Kidney tubule cell (primary cell): ENCODE measurements at regions not wholly inside any gene's neighbourhood (a gene's known extent, or its start where the extent isn't known, plus 50 kb on each side); places are given as distances from the start of the nearest gene placed in this dataset.

Experiments used
- DNase-seq: peaks from one replicate; pipeline ENCODE4 v3.0.0-alpha.2; 2018; ENCODE audit warnings: low spot score

DNA sequence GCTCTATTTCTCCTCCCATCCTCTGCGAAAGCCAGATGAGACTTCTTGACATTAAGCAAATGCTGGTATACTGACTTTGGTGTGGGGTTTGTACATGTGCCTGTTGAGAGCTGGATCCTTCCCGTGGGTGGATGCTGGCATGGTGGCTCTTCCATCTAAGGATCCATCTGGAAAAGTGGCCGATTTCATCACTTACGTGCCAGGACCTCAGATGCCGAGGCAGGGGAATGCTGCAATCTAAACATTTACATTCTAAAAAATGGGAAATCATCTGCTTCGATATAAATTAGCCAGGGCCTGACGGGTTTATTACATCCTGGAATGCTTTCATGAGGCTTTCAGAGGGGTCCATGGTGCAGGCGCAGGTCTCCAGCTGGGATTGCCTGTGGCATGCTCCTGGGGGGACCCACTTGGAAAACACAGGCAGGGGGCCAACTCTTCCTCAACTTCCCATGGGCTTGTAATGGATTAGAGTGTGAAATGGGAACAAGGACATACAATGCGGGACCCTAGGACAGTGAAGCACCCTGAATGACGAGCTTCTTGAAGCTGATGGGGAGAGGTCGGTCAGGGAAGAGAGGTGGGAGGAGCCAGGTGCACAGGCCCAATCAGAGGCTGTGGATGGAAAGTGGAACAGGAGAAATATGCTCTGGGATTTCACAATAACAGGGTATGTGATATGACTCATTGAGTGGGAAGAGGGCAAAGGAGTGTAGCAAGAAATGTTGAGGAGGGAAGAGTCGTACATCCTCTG lies 105.5 kb upstream of the PITX1 start:
- peak; percentile 64 for DNase-seq

DNA sequence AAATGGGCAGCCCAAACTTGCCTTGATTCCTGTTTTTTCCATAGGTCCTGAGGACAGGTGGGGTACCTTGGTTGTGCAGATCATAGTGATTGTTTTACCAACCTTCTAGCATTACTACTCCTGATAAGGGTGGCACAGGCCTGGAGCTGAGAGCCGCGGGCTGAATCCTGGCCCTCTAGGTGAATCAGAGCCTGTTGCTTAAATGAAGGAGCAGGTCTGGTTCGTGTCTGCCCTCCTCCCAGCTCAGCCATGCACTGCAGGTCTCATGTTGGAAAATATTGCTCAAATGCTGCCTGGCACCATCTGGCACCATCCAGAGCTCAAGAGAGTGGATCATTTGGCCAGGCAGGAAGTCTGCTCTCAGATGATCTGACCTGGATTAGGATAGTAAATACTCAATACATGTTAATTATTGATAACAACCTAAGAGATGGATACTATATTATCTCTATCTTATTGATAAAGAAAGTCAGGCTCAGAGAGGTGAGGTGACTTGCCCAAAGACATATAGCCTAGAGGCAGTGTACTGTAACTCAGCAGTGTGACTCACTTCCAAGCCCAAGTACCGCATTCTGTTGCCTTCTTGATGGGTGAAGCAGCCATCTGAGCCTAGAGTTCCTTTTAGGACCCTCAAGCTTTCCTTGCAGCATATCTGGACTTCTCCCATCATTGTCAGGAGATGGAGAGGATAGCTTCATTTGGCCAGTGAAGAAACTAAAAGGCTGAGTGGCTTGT lies 104.3 kb upstream of the PITX1 start:
- DNase-seq: peak; percentile 11

GRCh38 chr5:135137146-135137915 lies 103.3 kb upstream of the PITX1 start:
- DNase-seq: no peak

DNA sequence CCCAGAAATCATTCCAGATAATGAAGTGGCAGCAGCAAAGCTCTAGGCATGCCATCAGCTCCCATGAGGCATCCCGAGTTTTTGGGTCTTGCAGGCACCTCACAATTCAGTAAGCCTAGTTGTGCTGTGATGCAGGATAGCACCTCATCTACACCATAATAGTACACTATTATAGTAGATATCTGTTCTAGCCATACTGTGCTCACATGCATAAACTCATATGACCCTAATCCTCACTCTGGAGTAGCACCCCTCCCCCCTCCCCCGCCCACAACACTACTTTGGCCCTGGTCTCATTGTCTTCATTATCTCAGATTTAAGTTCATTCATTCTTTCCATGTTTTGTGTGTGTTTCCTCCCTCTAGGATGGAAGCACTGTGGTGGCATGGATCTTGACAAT lies 102.5 kb upstream of the PITX1 start:
- no peak for DNase-seq

DNA sequence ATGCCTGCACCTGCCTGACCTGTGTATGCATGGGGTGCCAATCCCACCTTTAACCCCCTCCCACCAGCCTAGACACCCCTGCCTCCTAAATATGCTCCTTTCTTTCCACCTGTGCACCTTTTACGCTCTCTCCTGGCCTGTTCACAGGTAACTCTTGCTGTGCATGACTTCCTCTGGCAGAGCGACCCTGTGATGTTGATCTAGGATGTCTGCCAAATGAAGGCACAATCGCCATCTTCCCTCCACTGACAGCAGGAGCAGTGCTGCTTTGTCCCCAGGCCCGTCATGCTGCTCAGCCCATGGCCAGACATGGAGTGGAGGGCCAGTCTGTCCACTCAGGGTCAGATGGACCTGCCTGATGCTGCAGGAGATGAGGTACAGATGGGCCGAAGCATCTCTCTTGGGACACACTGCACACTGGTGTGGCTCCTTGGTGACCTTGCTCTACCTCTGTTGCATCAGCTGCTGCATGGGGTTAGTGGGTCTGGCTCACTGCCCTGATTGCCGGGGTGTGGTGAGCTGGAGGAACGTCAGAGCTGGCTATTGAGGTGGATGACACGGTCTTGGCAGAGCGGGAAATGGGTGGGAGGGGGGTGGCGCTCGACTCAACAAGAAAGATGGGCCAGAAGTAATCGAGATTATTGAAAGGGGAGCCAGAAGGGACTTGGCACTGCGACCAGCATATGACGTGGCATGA lies 101.7 kb upstream of the PITX1 start:
- peak; percentile 13 for DNase-seq

DNA sequence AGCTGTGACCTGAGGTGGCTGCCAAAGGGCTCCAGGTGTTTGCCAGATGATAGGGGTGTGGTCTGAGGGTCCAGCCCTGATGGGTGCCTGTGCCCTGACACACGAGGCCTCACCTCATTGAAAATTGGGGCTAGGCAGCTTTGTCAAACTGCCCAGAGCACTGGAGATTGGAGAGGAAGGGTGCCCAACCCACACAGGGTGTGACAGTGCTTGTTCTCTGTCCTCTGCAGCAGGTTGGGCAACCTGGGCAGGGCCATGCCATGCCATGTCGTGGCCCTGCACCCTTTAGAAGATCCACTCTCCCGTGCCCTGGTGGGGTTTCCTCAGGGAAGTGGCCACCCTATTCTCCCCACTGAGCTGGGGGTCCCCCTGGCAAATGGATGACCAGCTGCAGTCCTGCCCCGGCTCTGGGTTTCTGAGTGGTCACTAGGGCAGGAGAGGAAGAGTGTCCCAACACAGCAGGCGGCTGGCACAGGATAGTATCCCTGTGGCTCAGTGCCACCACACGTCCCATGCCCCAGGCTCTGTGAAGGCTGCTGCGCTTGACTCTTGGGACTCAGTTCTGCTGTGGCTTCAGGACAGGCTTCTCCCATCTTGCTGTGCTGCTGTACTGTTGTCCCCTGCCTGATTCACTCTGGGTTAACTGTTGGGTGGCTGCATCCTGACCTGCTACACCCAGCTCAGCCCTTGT lies 100.8 kb upstream of the PITX1 start:
- DNase-seq: no peak

DNA sequence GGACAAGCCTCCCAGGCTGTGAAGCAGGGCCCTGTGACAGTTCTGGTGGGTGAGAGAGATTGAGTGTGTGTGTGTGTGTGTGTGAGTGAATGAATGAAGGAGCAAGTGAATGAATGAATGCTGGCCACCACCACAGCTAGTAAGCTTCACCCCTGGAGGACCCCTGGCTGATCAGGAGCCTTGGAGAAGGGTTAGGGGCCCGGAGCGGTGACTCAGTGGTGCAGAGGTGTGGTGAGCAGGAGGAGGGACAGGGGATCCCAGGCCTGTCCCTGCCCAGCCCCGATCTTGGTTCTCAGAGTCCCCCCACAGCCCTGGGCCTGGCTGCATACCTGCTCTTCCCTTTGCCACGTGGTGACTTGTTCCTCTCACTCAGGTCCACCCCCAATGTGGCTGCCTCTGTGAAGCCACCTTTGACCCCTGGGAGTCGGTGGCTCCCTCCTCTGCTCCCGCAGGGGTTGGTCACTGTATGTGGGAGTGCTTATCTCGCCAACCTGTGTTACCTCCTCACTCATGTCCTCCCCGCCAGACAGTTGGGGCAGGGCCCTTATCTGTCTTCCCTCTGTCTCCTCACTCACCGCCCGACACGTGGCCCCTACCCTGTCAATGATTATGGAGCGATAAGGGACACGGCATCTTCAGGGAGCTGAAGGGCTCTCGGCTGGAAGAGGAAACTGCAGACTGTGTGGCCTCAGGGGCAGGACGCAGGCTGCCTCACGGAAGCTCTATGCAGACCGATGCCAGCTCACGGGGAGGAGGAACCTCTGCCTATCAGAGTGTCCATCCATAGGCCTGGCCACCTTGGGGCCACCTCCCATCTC lies 99.9 kb upstream of the PITX1 start:
- peak; percentile 28 for DNase-seq

GRCh38 chr5:135133181-135133580 lies 99.2 kb upstream of the PITX1 start:
- DNase-seq: no peak

DNA sequence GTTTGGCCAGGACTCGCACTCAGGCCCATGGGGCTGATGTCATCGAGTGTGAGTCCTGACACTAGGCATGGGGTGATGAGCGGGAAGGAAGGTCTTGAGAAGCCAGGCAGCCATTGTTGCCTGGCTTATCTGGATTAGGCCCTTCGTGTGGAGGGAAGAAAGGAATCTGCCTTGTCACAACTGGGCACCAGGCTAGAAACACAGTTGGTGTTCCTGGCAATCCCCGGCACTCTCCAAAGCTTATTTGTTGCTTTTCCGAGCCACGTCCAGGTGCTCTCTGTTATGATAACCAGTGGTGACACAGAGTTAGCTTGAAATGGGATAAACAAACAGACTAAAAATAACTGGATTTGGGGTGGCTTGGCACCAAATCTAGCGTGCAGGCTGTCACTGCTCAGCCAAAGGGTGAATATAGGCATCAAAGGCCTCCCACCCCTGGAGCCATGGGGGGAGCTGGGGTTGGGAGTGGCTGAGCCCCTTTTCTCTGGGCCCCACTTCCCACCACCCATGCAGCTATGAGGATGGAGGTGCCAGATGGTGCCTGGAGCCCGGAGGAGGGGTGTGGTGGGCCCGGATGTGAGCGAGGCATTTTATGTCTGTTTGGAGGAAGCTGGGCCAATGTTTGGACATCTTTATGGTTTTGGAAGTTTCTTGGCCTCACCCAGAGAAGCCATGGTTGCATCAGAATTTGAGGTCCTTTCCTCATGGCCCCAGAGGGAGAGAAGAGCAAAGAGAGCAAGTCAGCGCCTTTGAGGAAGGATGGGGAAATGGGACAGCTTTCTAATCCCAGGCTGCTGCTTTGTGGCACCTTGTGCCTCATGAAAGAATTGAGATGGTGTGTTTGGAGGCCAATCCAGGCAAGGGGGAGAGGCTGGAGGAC lies 98.0 kb upstream of the PITX1 start:
- no peak for DNase-seq

DNA sequence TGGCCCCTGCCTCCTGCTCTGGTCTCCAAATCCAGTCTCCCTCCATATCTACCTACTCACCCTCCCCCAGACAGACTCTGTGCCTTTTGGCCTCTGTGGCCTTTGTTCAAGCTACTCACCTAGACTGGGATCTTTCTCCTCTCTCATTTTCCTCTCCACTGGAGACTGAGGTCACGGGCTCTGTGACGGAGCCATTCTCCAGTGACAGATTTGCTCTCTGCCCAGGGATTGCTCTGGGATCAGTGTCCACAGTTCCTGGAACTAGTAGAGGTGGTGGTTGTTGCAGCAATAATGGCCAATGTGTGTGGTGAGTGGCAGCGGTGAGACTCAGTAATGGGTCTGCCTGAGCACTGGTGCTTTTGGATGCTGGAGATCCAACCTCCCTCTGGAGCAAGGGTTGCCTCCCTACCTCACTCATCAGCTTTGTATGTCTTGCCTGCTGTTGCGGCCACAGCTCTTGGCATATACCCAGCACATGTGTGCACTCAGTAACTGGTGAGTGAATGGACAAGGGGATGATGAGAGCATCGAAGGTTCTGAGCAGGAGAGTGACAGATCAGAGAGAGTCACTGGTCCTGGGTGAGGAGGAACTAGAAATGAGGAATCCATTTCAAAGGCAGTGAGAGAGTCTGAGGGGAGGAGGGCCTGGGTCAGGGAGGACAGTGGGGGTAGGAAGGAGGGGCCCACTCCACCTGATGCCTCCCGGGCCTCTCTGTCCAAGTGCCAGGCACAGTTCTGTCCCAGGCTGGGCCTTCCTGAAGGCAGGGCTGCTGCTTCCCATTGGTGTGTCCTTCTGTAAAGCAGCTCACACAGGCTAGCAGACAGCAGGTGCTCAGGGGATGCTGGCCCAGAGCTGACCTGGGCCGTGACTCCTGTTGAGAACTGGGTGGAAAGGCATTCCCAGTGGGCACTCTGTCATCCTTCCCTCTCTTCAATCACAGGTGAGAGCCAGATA lies 96.5 kb upstream of the PITX1 start:
- DNase-seq: peak; percentile 30

DNA sequence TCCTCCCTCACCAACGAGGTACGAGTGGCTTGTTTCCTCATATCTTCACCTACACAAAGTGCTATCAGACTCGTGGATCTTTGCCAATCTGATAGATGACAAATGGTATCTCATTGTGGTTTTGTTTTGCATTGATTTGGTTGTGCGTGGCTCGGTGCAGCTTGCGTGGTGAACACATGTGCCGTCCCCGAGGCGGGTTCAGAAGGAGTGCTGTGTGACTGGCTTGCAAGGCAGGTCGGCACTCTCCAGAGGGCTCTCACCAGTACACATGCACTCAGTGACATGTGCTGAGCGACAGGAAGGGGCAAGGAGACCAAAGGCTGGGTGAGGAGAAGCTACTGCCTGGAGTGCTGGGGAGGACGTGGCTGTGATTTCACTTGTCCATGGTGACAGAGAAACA lies 95.3 kb upstream of the PITX1 start:
- no peak for DNase-seq

DNA sequence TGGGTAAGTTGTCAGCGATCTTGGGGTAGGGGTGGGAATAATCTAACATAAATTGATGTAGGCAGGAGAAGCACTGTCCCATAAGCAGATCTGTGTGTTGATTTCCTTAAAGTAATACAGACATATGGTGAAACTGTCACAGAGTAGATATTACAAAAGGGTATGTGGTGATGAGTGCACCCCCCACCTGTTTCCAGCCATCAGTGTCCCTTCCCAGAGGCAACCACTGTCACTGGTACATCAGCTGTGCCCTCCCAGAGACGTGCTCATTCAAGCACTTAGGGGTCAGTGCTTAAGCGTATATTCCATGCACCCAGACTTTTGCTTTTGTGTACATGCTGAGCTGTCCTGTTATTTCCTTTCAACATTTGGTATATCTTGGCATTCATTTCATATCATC lies 94.3 kb upstream of the PITX1 start:
- DNase-seq: no peak

DNA sequence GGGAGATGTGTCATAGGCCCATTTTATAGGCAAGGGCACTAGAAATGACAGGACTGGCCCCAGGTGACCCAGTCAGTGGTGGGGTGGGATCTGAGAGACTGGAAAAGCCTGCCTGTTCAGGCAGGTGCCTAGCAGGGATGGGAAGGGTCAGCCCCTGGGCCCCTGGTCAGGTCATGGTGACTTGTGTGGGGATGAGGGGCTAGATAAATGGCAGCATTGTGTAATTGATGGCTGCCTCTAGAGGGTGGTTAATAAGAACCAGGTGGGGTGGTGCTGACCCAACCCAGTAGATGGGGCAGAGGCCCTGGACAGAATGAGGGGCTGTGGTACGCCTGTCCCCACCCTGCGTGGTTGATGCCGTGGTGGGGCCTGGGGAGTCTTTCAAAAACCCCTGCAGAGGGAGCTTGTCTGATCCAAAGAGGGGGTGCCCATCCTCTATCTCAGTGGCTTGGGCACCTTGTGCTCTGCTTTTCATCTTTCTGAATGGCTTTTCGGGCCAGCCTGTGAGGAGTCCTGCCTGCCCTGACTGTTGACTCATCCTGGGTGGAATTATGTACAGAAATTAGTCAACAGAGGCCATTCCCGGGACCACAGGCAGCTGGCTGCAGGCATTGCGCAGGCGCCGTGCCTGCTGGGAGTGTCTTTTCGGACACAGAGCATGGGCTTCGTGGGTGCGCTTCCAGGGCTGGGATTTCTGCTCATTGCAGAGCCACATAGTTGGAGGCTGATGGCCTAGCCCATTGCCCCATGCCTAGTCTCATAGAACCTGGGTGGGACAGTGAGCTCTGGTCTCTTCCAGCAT lies 93.6 kb upstream of the PITX1 start:
- DNase-seq: peak; percentile 42

DNA sequence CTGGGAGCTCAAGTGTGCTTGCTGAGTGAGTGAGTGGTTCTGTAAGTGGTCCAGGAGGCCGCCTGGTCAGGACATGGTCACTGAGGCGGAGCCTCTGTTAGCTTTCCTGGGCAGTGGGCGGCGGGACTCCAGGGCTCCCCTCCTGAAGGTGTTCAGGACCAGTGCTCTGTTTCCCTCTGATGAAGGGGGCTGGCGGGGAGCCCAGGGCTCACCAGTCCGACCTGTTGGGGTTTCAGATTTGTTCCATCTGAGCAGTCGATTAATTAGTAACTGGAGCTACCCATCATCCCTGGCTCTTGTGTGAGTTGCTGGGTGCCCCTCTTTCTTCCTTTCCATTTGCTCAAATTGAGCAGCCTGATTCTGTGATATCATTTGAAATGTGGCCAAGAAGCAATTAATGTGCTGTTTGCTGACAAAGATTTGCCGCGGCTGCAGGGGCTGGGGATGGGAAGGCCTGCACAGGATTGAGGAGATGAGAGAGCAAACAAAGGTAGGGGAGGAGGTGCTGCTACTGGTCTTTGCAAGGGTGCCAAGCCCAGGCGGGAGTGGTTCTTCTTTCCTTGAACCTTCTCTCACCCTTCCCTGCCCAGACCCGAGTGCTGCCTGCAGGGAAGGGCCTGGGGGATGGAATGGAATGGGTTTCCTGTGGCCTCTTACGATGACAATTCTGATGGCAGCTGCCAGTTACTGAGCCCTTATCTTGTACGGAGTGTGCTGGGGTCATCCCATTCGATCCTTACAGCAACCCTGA lies 92.8 kb upstream of the PITX1 start:
- DNase-seq: peak; percentile 76

DNA sequence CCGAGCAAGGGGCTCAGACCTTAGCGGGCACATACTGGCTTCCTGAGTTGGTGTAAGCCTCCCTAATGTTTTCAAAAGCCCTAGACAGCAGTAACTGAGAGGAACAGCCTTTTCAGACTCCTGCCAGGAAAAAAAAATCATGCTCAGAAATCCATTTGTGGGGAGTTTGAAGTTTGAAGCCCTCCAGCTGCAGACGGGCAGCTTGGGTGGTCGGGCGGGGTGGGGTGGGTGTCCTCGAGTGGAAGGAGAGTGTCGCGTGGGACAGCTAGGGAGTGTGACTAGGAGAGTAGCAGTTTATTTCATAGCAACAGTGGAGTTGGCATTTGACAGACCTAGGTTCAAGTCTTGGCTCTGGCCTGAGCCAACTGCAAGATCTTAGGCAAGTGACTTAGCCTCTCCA lies 90.7 kb upstream of the PITX1 start:
- no peak for DNase-seq

GRCh38 chr5:135124128-135124527 lies 90.1 kb upstream of the PITX1 start:
- DNase-seq: no peak

DNA sequence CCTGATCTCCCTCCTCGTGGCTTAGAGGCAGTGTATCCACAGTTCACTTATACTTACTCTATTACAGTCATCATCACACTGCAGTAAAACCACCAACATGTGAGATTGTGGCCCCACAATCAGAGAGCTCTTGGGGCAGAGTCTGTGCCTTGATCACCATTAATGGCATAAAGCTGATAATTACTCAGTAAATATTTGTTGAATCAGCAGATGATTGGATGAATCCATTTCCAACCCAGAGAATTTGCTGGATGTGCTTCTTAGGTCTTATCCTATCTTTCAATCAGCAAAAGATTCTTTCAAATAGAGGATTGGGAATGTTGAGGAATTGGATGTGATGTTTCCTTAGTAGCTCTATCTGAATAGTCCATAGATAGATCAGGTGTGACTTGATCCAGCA lies 88.8 kb upstream of the PITX1 start:
- no peak for DNase-seq
